ENCODE measurements at regions not wholly inside any gene's neighbourhood (a gene's known extent, or its start where the extent isn't known, plus 50 kb on each side); places are given as distances from the start of the nearest gene placed in this dataset.

GRCh38 chr7:92976931-92977330, 140.6 kb upstream of the CDK6 start:
- Histone ChIP-seq H3K36me3 (replicated peaks) (no peaks in the 10 kb centered on the region), H3K4me3 (no peak overlapping the region), H3K27me3 (ENCODE audit: low read depth) (no peaks in the 10 kb centered on the region), H3K9me3 (0 out of 2 replicates have a peak, but pooled peaks cover 2% of the 10 kb centered on the region), H3K4me1 (no peaks in the 10 kb centered on the region)
- DNase-seq (ENCODE audit: low spot score in 2 of 2), result no peak
- in situ Hi-C loops (cut with MboI; ENCODE audit: low sequenced_read_pairs), result no loop called here

GRCh38 chr7:92973974-92974373, 137.6 kb upstream of the CDK6 start:
- Histone ChIP-seq H3K36me3 (replicated peaks) (no peaks in the 10 kb centered on the region), H3K4me1 (no peaks in the 10 kb centered on the region), H3K9me3 (0 out of 2 replicates have a peak, but pooled peaks cover 2% of the 10 kb centered on the region), H3K27me3 (ENCODE audit: low read depth) (no peaks in the 10 kb centered on the region), H3K4me3 (no peak overlapping the region)
- in situ Hi-C loops (cut with MboI; ENCODE audit: low sequenced_read_pairs), result no loop called here
- DNase-seq (ENCODE audit: low spot score in 2 of 2), result no peak

GRCh38 chr7:92973293-92973731, 136.9 kb upstream of the CDK6 start:
- DNase-seq (ENCODE audit: low spot score in 2 of 2), result no peak
- no peaks in the 10 kb centered on the region for H3K36me3 ChIP-seq (replicated peaks)
- in situ Hi-C loops (cut with MboI; ENCODE audit: low sequenced_read_pairs), result no loop called here

GRCh38 chr7:92972441-92972840, 136.1 kb upstream of the CDK6 start:
- in situ Hi-C loops (cut with MboI; ENCODE audit: low sequenced_read_pairs), result no loop called here
- Histone ChIP-seq H3K4me3 (no peak overlapping the region), H3K9me3 (0 out of 2 replicates have a peak, but pooled peaks cover 2% of the 10 kb centered on the region), H3K4me1 (no peaks in the 10 kb centered on the region), H3K36me3 (replicated peaks) (no peaks in the 10 kb centered on the region), H3K27me3 (ENCODE audit: low read depth) (no peaks in the 10 kb centered on the region)
- DNase-seq (ENCODE audit: low spot score in 2 of 2), result no peak

More at GRCh38 chr7:92973293-92973731, 136.9 kb upstream of the CDK6 start:
- Histone ChIP-seq H3K9me3 (0 out of 2 replicates have a peak, but pooled peaks cover 2% of the 10 kb centered on the region), H3K27me3 (ENCODE audit: low read depth) (no peaks in the 10 kb centered on the region), H3K4me3 (no peak overlapping the region), H3K4me1 (no peaks in the 10 kb centered on the region)

GRCh38 chr7:92969061-92969460, 132.7 kb upstream of the CDK6 start:
- no peak for DNase-seq (ENCODE audit: low spot score in 2 of 2)
- H3K27me3 ChIP-seq (ENCODE audit: low read depth), result no peaks in the 10 kb centered on the region
- in situ Hi-C loops (cut with MboI; ENCODE audit: low sequenced_read_pairs), result no loop called here

GRCh38 chr7:92968502-92968901, 132.1 kb upstream of the CDK6 start:
- no peaks in the 10 kb centered on the region for H3K36me3 ChIP-seq (replicated peaks)
- no peak overlapping the region for H3K4me3 ChIP-seq
- no peaks in the 10 kb centered on the region for H3K27me3 ChIP-seq (ENCODE audit: low read depth)
- in situ Hi-C loops (cut with MboI; ENCODE audit: low sequenced_read_pairs), result no loop called here
- H3K9me3 ChIP-seq, result no peaks in the 10 kb centered on the region
- no peaks in the 10 kb centered on the region for H3K4me1 ChIP-seq
- DNase-seq (ENCODE audit: low spot score in 2 of 2), result no peak

More at GRCh38 chr7:92969061-92969460, 132.7 kb upstream of the CDK6 start:
- H3K4me3 ChIP-seq, result no peak overlapping the region
- no peaks in the 10 kb centered on the region for H3K36me3 ChIP-seq (replicated peaks)
- no peaks in the 10 kb centered on the region for H3K4me1 ChIP-seq
- H3K9me3 ChIP-seq, result no peaks in the 10 kb centered on the region

- Histone ChIP-seq H3K4me1 (no peaks in the 10 kb centered on the region), H3K27me3 (ENCODE audit: low read depth) (no peaks in the 10 kb centered on the region), H3K4me3 (no peak overlapping the region), H3K9me3 (no peaks in the 10 kb centered on the region), H3K36me3 (replicated peaks) (no peaks in the 10 kb centered on the region)
- no peak for DNase-seq (ENCODE audit: low spot score in 2 of 2)
- in situ Hi-C loops (cut with MboI; ENCODE audit: low sequenced_read_pairs), result no loop called here
Measured at GRCh38 chr7:92967238-92967637, 130.9 kb upstream of the CDK6 start.

- H3K4me3 ChIP-seq, result no peak overlapping the region
- H3K9me3 ChIP-seq, result no peaks in the 10 kb centered on the region
- H3K4me1 ChIP-seq, result no peaks in the 10 kb centered on the region
- no peaks in the 10 kb centered on the region for H3K27me3 ChIP-seq (ENCODE audit: low read depth)
- no peak for DNase-seq (ENCODE audit: low spot score in 2 of 2)
- in situ Hi-C loops (cut with MboI; ENCODE audit: low sequenced_read_pairs), result no loop called here
- no peaks in the 10 kb centered on the region for H3K36me3 ChIP-seq (replicated peaks)
Measured at GRCh38 chr7:92964141-92964540, 127.8 kb upstream of the CDK6 start.

- no peaks in the 10 kb centered on the region for H3K9me3 ChIP-seq
- no peaks in the 10 kb centered on the region for H3K27me3 ChIP-seq (ENCODE audit: low read depth)
- H3K4me1 ChIP-seq, result no peaks in the 10 kb centered on the region
- H3K36me3 ChIP-seq (replicated peaks), result no peaks in the 10 kb centered on the region
- DNase-seq (ENCODE audit: low spot score in 2 of 2), result no peak
- H3K4me3 ChIP-seq, result no peak overlapping the region
- in situ Hi-C loops (cut with MboI; ENCODE audit: low sequenced_read_pairs), result no loop called here
Measured at GRCh38 chr7:92963566-92963965, 127.2 kb upstream of the CDK6 start.

- Histone ChIP-seq H3K27me3 (ENCODE audit: low read depth) (no peaks in the 10 kb centered on the region), H3K36me3 (replicated peaks) (no peaks in the 10 kb centered on the region), H3K4me1 (no peaks in the 10 kb centered on the region), H3K9me3 (0 out of 2 replicates have a peak, but pooled peaks cover 2% of the 10 kb centered on the region), H3K4me3 (no peak overlapping the region)
- DNase-seq (ENCODE audit: low spot score in 2 of 2), result no peak
- in situ Hi-C loops (cut with MboI; ENCODE audit: low sequenced_read_pairs), result no loop called here
Measured at GRCh38 chr7:92961961-92962360, 125.6 kb upstream of the CDK6 start.

GRCh38 chr7:92956575-92956974, 120.2 kb upstream of the CDK6 start:
- no peaks in the 10 kb centered on the region for H3K27me3 ChIP-seq (ENCODE audit: low read depth)
- in situ Hi-C loops (cut with MboI; ENCODE audit: low sequenced_read_pairs), result no loop called here
- H3K36me3 ChIP-seq (replicated peaks), result no peaks in the 10 kb centered on the region
- H3K4me3 ChIP-seq, result no peak overlapping the region
- 0 out of 2 replicates have a peak, but pooled peaks cover 2% of the 10 kb centered on the region for H3K9me3 ChIP-seq
- no peaks in the 10 kb centered on the region for H3K4me1 ChIP-seq
- no peak for DNase-seq (ENCODE audit: low spot score in 2 of 2)

- no peak overlapping the region for H3K4me3 ChIP-seq
- in situ Hi-C loops (cut with MboI; ENCODE audit: low sequenced_read_pairs), result no loop called here
- no peaks in the 10 kb centered on the region for H3K4me1 ChIP-seq
- H3K36me3 ChIP-seq (replicated peaks), result no peaks in the 10 kb centered on the region
- H3K9me3 ChIP-seq, result 0 out of 2 replicates have a peak, but pooled peaks cover 2% of the 10 kb centered on the region
- no peak for DNase-seq (ENCODE audit: low spot score in 2 of 2)
- H3K27me3 ChIP-seq (ENCODE audit: low read depth), result no peaks in the 10 kb centered on the region
Measured at GRCh38 chr7:92955081-92955480, 118.7 kb upstream of the CDK6 start.

- Histone ChIP-seq H3K4me1 (no peaks in the 10 kb centered on the region), H3K4me3 (no peak overlapping the region), H3K36me3 (replicated peaks) (no peaks in the 10 kb centered on the region), H3K27me3 (ENCODE audit: low read depth) (no peaks in the 10 kb centered on the region), H3K9me3 (0 out of 2 replicates have a peak, but pooled peaks cover 2% of the 10 kb centered on the region)
- no peak for DNase-seq (ENCODE audit: low spot score in 2 of 2)
- in situ Hi-C loops (cut with MboI; ENCODE audit: low sequenced_read_pairs), result no loop called here
Measured at GRCh38 chr7:92953657-92954056, 117.3 kb upstream of the CDK6 start.

- Histone ChIP-seq H3K9me3 (no peaks in the 10 kb centered on the region), H3K27me3 (ENCODE audit: low read depth) (no peaks in the 10 kb centered on the region), H3K4me1 (no peaks in the 10 kb centered on the region), H3K4me3 (no peak overlapping the region), H3K36me3 (replicated peaks) (no peaks in the 10 kb centered on the region)
- DNase-seq (ENCODE audit: low spot score in 2 of 2), result no peak
- in situ Hi-C loops (cut with MboI; ENCODE audit: low sequenced_read_pairs), result no loop called here
Measured at GRCh38 chr7:92949748-92950147, 113.4 kb upstream of the CDK6 start.

- no peaks in the 10 kb centered on the region for H3K9me3 ChIP-seq
- H3K27me3 ChIP-seq (ENCODE audit: low read depth), result no peaks in the 10 kb centered on the region
- DNase-seq (ENCODE audit: low spot score in 2 of 2), result no peak
- H3K4me1 ChIP-seq, result no peaks in the 10 kb centered on the region
- no peaks in the 10 kb centered on the region for H3K36me3 ChIP-seq (replicated peaks)
- in situ Hi-C loops (cut with MboI; ENCODE audit: low sequenced_read_pairs), result no loop called here
- no peak overlapping the region for H3K4me3 ChIP-seq
Measured at GRCh38 chr7:92945840-92946239, 109.5 kb upstream of the CDK6 start.
